Activated CD4-positive, alpha-beta T cell treated with anti-CD3 and anti-CD28 coated beads for 48 hours (primary cell): ENCODE measurements at regions not wholly inside any gene's neighbourhood (a gene's known extent, or its start where the extent isn't known, plus 50 kb on each side); places are given as distances from the start of the nearest gene placed in this dataset.

Source experiments
- DNase-seq: peaks from one replicate; pipeline ENCODE4 v3.0.0-alpha.2; 2020

- DNase-seq: no peak
These were observed 51.4 kb upstream of the SEC61G start for GRCh38 chr7:54810401-54810800.

GRCh38 chr7:54811041-54811845, 52.2 kb upstream of the SEC61G start:
- no peak for DNase-seq

GRCh38 chr7:54811846-54812254, 52.8 kb upstream of the SEC61G start:
- DNase-seq: no peak

- no peak for DNase-seq
These were observed 53.8 kb upstream of the SEC61G start for GRCh38 chr7:54812756-54813322.

GRCh38 chr7:54813398-54813797, 54.4 kb upstream of the SEC61G start:
- DNase-seq: no peak

GRCh38 chr7:54814401-54814800, 55.4 kb upstream of the SEC61G start:
- DNase-seq: no peak

GRCh38 chr7:54817152-54817551, 58.1 kb upstream of the SEC61G start:
- DNase-seq: no peak

GRCh38 chr7:54823776-54824175, 64.8 kb upstream of the SEC61G start:
- DNase-seq: no peak

GRCh38 chr7:54824655-54825054, 65.6 kb upstream of the SEC61G start:
- DNase-seq: no peak

- no peak for DNase-seq
These were observed 66.4 kb upstream of the SEC61G start for GRCh38 chr7:54825368-54825767.

- no peak for DNase-seq
These were observed 68.7 kb upstream of the SEC61G start for GRCh38 chr7:54827734-54828133.

GRCh38 chr7:54831046-54831643, 72.1 kb upstream of the SEC61G start:
- no peak for DNase-seq

GRCh38 chr7:54831644-54832095, 72.7 kb upstream of the SEC61G start:
- DNase-seq: no peak

GRCh38 chr7:54833001-54833467, 74.0 kb upstream of the SEC61G start:
- no peak for DNase-seq

GRCh38 chr7:54837168-54837567, 78.2 kb upstream of the SEC61G start:
- DNase-seq: no peak

- no peak for DNase-seq
These were observed 78.8 kb upstream of the SEC61G start for GRCh38 chr7:54837761-54838160.

GRCh38 chr7:54838175-54838910, 79.3 kb upstream of the SEC61G start:
- no peak for DNase-seq

- DNase-seq: peak; percentile 7
These were observed 80.7 kb upstream of the SEC61G start for GRCh38 chr7:54839575-54840213.

GRCh38 chr7:54841772-54842697, 83.0 kb upstream of the SEC61G start:
- DNase-seq: peak; percentile 13

- no peak for DNase-seq
These were observed 84.9 kb upstream of the SEC61G start for GRCh38 chr7:54843841-54844355.

GRCh38 chr7:54846273-54846672, 87.3 kb upstream of the SEC61G start:
- DNase-seq: no peak
